ENCODE measurements at regions not wholly inside any gene's neighbourhood (a gene's known extent, or its start where the extent isn't known, plus 50 kb on each side); places are given as distances from the start of the nearest gene placed in this dataset.

- peak; percentile 43 for TF ChIP-seq CTCF (conservative IDR thresholded peaks at IDR 0.05; ENCODE audit: low read depth, low read length)
- DNase-seq (ENCODE audit: low read depth): peak; percentile 89
- peak overlapping the region; percentile 81 for H3K4me3 ChIP-seq (ENCODE audit: low read depth, low read length)
Observed at GRCh38 chr2:61763605-61764034, 90.2 kb downstream of the FAM161A start.

- DNase-seq (ENCODE audit: low read depth): no peak
- no peak overlapping the region for H3K4me3 ChIP-seq (ENCODE audit: low read depth, low read length)
- TF ChIP-seq CTCF (conservative IDR thresholded peaks at IDR 0.05; ENCODE audit: low read depth, low read length): no peak
Observed at GRCh38 chr2:61762292-61762691, 91.6 kb downstream of the FAM161A start.

GRCh38 chr2:61759718-61760117 lies 94.1 kb downstream of the FAM161A start:
- peak; percentile 87 for DNase-seq (ENCODE audit: low read depth)
- no peak overlapping the region for H3K4me3 ChIP-seq (ENCODE audit: low read depth, low read length)

GRCh38 chr2:61759005-61759404 lies 94.9 kb downstream of the FAM161A start:
- H3K4me3 ChIP-seq (ENCODE audit: low read depth, low read length): no peak overlapping the region
- TF ChIP-seq CTCF (conservative IDR thresholded peaks at IDR 0.05; ENCODE audit: low read depth, low read length): no peak
- DNase-seq (ENCODE audit: low read depth): peak; percentile 97

More at GRCh38 chr2:61759718-61760117, 94.1 kb downstream of the FAM161A start:
- TF ChIP-seq CTCF (conservative IDR thresholded peaks at IDR 0.05; ENCODE audit: low read depth, low read length): no peak

GRCh38 chr2:61758159-61758558 lies 95.7 kb downstream of the FAM161A start:
- DNase-seq (ENCODE audit: low read depth): no peak

GRCh38 chr2:61753512-61753911 lies 100.3 kb downstream of the FAM161A start:
- TF ChIP-seq CTCF (conservative IDR thresholded peaks at IDR 0.05; ENCODE audit: low read depth, low read length): no peak
- no peak overlapping the region for H3K4me3 ChIP-seq (ENCODE audit: low read depth, low read length)
- DNase-seq (ENCODE audit: low read depth): no peak

More at GRCh38 chr2:61758159-61758558, 95.7 kb downstream of the FAM161A start:
- no peak for TF ChIP-seq CTCF (conservative IDR thresholded peaks at IDR 0.05; ENCODE audit: low read depth, low read length)
- H3K4me3 ChIP-seq (ENCODE audit: low read depth, low read length): no peak overlapping the region

- TF ChIP-seq CTCF (conservative IDR thresholded peaks at IDR 0.05; ENCODE audit: low read depth, low read length): no peak
- H3K4me3 ChIP-seq (ENCODE audit: low read depth, low read length): no peak overlapping the region
- peak; percentile 80 for DNase-seq (ENCODE audit: low read depth)
Observed at GRCh38 chr2:61750624-61751023, 103.2 kb downstream of the FAM161A start.

All from choroid plexus epithelial cell (primary cell).